NOMO-1 treated with dmso at 0.1 percent for 144 hours (cell line): ENCODE measurements at regions not wholly inside any gene's neighbourhood (a gene's known extent, or its start where the extent isn't known, plus 50 kb on each side); places are given as distances from the start of the nearest gene placed in this dataset.

Experiments used
- DNase-seq: peaks from one replicate; lab custom pipeline; 2025; ENCODE audit not compliant: unreplicated experiment; lab: John Stamatoyannopoulos, UW

DNA sequence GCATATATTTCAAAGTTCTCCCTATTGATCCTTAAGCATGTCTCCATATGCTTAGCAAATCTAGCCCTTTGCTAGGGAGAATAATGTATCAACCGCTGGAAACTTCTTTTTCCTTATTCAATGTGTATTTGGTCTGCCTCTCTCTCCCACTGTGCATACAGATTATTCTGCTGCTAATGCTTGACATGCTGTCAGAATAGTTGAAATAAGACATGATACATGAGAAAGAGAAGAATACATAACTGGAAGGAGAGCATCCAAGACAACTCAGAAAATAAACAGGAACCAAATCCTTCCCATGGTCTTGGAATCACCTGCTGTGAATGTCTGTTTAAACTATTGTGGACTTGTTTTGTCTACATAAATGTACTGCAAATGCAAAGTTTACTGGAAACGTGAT is 1103.0 kb downstream of the EFNB2 start:
- no peak for DNase-seq

DNA sequence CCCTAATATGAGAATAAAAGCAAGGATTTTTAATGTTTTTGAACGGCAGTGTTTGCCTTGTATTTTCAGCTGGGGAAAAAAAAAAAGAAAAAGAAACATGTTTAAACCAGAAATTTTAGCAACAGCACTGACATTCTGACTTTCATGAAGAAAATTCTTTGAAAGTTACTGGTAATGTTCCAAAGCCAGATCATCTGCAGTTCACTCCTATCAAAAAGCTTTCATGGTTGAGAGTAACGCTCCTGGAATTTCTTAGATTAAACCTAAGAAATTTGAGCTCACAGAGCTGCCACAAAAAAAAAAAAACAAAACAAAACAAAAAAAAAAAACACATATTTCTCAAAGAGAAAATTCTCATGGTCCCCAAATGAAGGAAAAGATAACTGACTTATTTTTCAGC is 1106.7 kb downstream of the EFNB2 start:
- no peak for DNase-seq

DNA sequence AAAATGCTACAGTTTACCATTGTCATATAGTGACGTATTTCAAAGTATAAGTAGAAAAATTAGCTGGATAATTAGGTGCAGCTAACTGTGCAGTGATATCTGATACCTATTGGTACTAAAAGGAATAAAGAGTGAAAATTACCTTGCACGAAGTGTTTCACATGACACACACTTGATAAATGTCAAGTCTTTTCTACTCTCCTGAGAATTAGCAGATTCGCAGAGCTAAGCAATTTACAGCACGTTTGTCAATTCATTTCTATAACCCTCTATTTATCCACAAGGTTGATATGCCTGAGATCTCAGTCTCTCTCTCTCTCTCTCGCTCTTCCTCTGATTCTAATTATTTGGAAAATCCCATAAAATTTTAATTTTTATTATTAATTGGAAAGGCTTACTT is 1109.0 kb downstream of the EFNB2 start:
- no peak for DNase-seq

DNA sequence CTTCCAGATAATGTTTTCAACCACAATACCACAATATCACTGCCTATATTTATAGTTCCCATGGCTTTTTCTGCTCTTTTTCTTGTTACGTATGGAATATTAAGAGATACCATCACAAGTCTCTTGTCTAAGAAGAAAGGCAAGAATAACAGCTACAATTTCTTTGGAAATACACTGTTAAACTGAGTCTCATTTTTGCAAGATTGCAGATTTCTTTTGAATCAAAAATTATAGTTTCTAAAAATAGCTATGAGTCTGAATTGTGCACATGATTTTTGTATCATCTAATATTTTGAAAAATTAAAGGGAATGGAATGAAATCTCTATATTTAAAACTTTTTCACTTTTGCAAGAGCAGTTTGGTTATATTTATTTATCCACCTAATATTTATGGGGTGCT is 1120.8 kb downstream of the EFNB2 start:
- DNase-seq, result no peak

DNA sequence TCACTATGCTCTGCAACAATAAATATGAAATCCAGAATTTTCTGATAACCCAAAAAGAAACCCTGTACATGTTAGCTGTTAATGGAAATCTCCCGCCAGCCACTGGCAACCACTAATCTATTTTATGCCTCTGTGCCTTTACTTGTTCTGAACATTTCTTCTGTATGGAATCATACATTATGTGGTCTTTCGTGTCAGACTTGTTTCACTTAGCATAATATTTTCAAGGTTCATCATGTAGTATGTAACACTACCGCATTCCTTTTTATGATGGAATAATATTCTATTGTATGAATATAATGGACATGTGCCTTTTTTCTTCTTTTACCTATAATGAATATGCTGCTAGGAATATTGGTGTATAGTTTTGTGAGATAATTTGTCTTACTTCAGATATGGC is 1123.3 kb downstream of the EFNB2 start:
- no peak for DNase-seq

DNA sequence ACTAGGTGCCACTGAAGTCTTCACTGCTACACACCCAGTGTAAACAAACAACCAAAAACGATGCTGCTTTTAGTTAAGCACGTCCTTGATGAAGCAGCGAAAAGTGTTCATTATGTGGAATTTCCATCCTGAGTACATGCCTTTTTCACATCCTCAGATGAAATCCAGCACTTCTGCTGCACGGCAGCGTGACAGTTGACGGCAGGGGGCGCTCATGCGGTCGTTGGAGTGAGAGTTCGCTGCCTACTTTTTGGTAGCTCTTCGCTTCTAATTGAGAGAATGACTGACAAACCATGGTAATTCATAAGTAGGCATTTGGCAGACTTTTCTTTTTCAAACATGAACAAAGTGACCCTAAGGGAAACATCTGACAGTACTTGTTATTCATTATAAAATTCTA is 1124.9 kb downstream of the EFNB2 start:
- peak; percentile 4 for DNase-seq

DNA sequence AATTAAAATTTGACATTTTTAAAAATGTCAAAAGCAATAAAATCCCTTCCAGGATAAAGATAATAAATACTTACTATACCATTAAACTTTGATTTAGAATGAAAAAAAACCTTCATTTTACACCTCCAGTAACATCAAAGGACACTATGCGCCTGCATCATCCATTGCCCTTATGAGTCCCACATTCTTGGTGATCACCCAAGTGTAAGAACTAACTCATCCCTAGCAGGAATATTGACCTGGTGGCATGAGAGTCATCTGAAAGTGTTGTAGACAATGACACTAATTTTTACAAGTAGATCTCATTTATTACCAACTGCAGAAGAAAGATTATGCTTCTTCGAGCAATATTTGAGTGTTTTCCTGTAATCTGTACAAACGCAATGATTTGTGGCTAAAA is 1128.9 kb downstream of the EFNB2 start:
- DNase-seq, result no peak

DNA sequence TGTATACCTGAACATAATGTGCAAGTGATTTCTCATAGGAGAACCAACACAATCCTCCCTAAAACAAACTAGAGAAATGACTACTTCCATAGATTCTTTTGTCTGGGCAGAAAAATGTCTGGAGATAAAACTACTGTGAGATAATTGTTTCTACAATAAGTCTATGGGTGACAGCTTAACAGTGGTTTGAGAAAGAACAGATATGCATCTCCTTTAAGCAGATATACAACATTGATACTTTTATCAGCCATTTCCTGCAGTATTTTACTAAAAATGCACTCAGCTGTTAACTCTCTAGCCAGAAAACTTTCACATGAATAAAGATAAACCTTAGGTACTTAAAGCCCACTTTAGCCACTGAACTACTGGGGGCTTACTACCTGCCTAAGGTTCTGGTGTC is 1132.4 kb downstream of the EFNB2 start:
- no peak for DNase-seq

DNA sequence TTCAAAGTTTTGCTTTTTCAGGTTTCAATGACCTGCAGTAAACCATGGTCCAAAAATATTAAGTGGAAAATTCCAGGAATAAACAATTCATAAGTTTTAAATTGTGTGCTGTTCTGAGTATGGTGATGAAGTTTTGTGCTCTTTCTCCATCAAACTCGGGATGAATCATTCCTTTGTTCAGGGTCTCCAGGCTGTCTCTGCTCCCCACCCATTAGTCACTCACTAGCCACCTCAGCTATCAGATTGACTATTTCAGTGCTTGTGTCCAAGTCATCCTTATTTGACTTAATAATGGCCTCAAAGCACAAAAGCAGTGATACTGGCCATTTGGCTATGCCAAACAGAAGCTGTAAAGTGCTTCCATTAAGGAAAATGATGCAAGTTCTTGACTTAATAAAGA is 1140.4 kb downstream of the EFNB2 start:
- no peak for DNase-seq

DNA sequence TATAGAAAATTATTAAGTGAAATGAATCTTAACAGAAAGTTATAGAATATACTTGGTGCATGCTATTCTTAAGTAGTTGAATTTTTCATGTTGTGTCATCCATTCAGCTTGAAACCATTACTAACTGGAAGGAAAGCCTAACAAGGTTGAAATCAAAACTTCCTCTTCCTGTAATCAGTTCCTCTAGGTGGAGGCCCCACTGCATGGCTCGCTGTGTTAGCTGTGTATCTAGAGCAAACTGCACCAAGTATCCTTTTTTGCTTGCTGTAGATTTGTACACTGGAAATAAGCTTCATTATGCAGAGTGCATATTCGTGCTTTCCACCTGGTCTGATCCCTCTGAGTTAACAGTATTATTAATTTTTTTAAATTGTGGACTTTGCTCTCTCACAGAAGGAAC is 1146.1 kb downstream of the EFNB2 start:
- no peak for DNase-seq

DNA sequence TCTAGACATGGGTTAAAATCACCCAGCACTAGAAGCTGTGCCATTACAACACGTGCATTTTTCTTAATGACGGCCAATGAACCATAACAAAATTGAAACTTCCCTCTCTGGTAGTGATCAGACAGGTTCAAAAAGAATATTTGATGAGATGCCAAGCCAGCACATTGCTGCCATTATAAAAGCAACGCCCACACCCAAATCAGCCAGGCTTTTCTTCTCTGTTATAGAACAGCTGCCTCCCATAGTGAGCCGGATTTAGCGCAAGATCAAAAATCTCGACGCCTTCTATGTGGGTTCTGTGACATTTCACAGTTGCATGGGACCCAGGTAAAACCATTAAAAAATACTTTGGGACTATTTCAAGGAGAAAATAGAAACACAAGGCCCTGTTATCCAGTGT is 1158.0 kb downstream of the EFNB2 start:
- DNase-seq, result no peak

DNA sequence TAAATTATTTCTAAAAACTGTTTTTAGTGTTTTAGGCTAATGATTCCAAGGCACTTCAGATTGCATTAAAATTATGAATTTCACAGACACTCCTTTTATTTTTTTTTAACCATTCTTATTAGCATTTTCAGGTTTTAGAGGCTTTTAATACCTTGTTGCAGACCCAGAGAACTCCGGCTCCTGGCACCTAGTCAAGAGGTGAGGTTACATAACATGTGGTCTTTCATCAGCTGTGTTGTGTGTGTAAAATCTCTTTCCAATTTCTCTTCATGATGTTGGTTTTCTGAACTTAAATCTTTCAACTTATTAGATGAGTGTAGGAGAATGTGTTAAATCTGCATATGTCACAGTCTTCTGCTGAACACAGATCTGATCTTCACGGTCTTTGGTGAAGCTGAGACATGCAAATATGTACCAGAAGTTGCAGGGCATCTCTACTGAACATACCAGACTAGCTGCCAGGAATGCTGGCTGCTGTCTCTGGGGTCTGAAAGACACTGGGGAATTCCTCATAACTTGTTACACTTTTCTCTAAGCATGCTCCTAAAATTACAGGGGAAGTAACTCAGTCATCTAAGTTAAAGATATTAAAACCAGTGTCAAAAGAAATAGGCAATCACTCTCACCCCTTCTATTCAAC is 1165.3 kb downstream of the EFNB2 start:
- DNase-seq, result no peak

DNA sequence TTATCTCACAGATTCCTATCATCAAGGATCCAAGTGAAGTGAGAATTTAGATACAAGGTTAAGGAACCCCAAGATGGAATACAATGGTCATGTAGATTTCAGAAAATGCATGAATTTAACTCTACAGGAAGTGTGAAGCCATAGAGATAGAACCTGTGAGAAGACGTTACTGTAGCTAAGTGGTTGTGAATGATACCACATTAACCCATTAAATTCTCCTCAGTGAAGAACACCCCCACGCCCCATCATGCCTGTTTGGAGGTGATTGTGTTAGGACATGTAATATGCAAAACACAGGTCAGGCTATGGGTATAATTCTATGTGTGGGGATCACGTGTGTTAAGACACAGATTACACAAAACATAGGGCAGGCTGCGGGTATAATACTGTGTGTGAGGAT is 1166.7 kb downstream of the EFNB2 start:
- DNase-seq, result no peak

DNA sequence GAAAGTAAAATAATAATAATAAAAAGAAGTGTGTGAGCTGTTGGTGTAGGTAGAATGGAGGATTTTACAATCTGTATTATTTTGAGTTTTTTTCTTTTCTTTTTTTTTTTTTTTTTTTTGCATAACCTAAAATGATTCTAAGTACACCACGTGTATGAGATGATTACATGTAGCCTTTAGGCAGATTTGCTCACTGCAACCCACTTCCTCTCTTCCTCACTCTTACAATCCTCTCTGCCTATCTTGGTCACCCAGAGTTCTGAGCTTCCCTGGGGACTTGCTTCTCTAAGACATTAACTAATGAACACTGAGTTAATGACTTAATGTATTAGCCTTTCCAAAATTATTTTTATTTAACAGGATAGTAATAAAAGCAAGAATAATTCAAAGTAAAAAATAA is 1169.6 kb downstream of the EFNB2 start:
- DNase-seq, result peak; percentile 21

DNA sequence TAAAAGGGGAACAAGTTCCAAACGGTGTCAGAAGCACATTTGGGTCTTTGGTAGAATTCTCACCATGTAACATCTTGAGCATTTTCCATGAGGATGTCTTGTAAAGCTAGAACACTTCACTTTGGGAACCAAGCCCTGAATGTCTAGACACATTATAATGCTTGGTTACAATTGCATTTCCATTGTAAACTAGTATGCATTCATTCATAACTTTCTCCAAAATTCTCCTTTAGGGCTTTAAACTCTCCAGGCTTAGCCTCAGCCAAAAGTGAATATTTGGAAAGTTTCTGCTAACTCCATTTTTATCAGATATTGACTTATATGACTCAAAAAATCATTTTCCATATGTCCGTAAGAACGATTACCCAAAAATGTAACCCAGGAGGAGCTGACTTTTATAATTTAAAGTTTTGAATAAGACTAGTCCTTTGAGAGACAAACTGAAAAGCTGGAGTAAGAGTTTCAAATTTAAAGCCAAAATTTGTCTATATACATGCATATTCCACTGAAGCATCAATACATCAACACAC is 1170.4 kb downstream of the EFNB2 start:
- no peak for DNase-seq

DNA sequence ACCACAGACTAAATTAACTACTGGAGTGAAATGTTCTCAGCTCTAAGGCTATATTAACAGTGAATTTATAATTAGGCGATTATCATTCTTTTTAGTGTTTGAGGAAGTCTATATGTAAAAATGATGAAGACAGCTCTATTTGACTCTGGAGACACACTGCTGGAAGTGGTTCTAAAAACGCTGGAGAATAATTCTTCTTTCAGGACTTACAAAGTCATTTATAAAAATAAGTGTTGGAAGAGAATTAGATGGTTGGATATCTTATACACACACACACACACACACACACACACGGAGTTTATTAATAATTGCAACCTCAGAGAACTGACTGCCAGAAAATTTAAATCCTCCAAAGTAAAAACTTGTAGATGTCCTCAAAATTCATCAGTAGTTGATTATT is 1171.3 kb downstream of the EFNB2 start:
- DNase-seq, result no peak

DNA sequence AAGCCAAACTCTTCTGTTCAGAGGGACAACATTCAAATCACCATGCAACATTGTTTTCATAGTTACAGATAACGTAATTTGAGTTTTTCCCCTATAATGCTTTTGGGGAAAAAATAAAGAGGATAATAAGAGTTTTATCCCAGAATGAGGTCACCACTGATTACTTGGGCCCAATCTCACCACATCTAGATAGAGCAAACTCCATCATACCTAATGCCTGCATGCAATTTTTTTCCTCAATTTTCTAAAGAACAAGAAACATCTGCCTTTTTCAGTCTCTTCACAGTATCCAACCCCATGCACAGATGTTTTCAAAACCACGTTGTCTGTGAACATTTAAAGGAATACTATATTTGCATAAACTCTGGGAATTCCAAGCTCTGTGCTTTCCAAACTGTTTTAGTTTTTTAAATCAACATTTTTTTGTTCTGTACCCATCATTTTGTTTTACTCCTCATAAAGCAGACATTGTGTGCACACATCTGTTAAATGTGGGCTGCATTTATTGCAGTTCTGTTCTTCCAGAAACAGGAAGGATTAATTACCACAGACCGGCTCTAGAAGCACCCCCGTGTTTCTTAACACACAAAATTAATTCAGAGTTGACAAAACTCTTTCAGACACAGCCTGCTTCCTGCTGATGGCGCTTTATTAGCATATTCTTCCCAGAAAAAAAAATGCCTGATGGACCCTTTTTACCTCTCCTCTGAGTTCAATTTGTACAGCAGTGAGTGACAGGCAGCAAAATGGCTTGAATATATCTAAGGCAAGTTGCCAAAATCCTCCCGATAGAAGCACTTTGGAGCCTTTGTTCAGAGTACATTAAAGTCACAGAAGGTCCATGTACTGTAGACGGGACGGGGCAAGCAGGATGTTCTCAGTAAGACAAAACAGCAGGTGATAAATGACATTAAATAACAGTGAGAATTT is 1171.9 kb downstream of the EFNB2 start:
- DNase-seq, result peak; percentile 61

DNA sequence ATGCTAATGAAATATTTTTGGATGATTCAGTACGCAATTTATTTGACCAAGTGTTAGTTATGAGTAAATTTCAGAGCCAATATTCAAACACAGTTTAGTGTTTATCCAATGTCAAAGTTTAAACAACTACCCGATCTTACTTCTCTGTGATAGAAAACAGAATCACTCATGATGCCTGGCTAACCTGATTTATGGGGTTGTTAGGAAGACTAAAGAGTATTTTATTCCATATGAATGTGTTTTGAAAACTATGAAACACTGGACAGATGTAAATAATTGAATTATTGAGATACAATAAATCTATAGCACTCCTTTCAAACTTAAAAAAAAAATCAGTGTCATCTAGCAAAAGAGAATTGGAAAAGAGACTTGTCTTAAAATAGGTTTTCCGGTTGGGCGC is 1181.8 kb downstream of the EFNB2 start:
- DNase-seq, result no peak

DNA sequence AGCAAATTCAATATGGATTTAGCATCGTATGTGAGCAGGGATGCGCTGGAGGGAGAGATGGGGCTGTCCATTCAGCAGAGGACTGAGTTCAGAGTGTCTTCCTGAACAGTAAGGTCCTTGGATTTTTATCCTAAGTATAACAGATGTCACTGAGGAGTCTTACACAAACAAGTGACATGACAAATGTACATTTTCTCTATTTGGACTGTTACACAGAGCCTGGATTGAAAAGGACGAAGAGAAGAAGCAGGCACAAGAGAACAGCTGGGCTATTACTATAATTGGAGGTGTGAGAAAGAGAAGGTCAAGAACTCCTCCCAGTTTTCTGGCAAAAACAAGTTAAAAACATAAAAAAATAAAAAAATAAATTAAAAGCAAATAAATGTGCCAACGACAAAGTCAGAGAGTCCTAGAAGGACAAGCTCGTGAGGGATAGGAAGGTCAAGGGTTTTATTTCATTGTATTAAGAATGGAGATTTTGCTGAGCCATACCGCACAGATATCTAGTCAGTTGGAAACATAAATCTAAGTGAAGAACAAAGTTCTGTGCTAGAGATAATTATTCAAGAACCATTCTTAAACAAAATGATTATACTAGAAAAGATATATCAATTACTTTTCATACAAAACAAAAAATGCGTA is 1186.3 kb downstream of the EFNB2 start:
- no peak for DNase-seq

DNA sequence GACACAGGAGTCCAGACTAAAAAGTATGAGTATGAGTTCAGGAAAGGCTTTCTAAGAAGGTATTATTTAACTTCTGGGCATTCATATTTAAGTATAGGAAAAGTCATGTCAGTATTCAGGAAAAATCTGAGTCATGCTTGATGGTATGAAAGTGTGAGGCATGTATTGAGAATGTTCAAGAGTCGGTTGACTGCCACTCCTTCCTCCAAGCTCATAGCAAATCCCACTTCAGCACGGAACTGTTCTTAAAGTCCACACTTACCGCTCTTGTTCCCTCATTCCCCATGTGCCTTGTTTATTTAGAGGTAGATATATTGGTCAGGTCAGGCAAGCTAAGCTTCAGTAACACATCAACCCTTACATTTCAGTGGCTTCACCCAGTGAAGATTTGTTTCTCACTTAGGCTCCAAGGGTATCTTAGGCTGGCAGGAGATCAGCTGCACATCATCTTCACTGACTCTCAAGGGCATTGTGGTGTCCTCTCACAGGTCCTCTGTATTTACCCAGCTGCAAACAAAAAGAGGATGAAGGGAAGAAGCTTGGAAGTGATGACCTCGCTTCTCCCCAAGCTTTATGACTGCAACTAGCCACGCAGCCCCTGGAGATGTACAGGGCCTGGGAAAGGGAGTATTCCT is 1189.2 kb downstream of the EFNB2 start:
- DNase-seq, result no peak

DNA sequence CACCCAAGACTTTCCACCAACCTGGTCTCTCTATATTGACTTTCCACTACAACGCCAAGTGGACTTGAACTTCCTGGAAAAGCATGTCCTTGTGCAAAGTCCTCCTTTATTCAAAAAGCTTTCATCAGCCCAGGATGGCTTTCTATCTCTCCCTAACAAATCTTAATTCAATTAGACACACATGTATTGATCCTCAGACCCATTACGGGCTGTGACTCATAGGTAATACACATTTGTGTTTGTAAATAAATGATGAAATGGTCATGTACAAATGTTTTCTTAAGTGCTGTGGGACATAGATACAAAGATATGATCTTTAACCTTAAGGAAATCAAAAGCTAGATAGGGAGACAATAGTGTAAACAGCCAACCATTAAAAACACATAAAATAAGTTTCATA is 1189.7 kb downstream of the EFNB2 start:
- no peak for DNase-seq
